A549 (cell line): ENCODE measurements at regions not wholly inside any gene's neighbourhood (a gene's known extent, or its start where the extent isn't known, plus 50 kb on each side); places are given as distances from the start of the nearest gene placed in this dataset.

Experiments
- EHMT2 ChIP-seq: fragments of 200-600 bp; sonication (generic); IDR thresholded peaks from 2 replicates; pipeline ENCODE4 v1.6.1; 2016; ENCODE audit warnings: antibody characterized with exemption, low read depth, mild to moderate bottlenecking, moderate library complexity
- EP300 ChIP-seq, 2 experiments: fragments of >200 bp; sonication (Bioruptor Twin); formaldehyde crosslinking; IDR thresholded peaks; 2 replicates in 1 of 2; 3 replicates in 1 of 2; pipeline ENCODE4 v1.6.1; 2016 to 2017
- ESRRA ChIP-seq: fragments of 150-350 bp; IDR thresholded peaks from 2 replicates; pipeline ENCODE4 v1.6.1; 2014; ENCODE audit warnings: mild to moderate bottlenecking, low read length, borderline replicate concordance
- GATA3 ChIP-seq: IDR thresholded peaks from 2 replicates; pipeline ENCODE4 v1.6.1; 2012; ENCODE audit warnings: borderline replicate concordance
- JUN ChIP-seq, 2 experiments: fragments of >200 bp; sonication (Bioruptor Twin); formaldehyde crosslinking; IDR thresholded peaks; 2 replicates in 1 of 2; 3 replicates in 1 of 2; pipeline ENCODE4 v1.6.1; 2016 to 2017
- MAFK ChIP-seq: fragments of 450-650 bp; IDR thresholded peaks from 2 replicates; pipeline ENCODE4 v1.6.1; 2014; ENCODE audit not compliant: partially characterized antibody
- POLR2A ChIP-seq: IDR thresholded peaks from 2 replicates; pipeline ENCODE4 v1.6.1; 2012; ENCODE audit warnings: mild to moderate bottlenecking, low read length
- RAD21 ChIP-seq, 2 experiments: fragments of >200 bp in 1 of 2; sonication (Bioruptor Twin) in 1 of 2; formaldehyde crosslinking in 1 of 2; IDR thresholded peaks in 1 of 2; conservative IDR thresholded peaks in 1 of 2; 2 replicates in 1 of 2; 3 replicates in 1 of 2; pipeline ENCODE4 v1.6.1; 2012 to 2018; ENCODE audit warnings: inconsistent platforms in 1 of 2
- ZSCAN20 ChIP-seq: fragments of 250-450 bp; sonication (Bioruptor Pico); IDR thresholded peaks from 2 replicates; pipeline ENCODE4 v1.8.0; 2022; ENCODE audit warnings: mild to moderate bottlenecking, moderate library complexity
- TF ChIP-seq, protein P1 (sequence below): fragments of >200 bp; sonication (Bioruptor Twin); formaldehyde crosslinking; IDR thresholded peaks from 3 replicates; pipeline ENCODE4 v1.5.1; 2016
- TF ChIP-seq, protein P2 (sequence below): IDR thresholded peaks from 2 replicates; pipeline ENCODE4 v1.6.1; 2012
- TF ChIP-seq, protein P3 (sequence below): IDR thresholded peaks from 2 replicates; pipeline ENCODE4 v1.6.1; 2012; ENCODE audit warnings: low read depth, borderline replicate concordance

DNA sequence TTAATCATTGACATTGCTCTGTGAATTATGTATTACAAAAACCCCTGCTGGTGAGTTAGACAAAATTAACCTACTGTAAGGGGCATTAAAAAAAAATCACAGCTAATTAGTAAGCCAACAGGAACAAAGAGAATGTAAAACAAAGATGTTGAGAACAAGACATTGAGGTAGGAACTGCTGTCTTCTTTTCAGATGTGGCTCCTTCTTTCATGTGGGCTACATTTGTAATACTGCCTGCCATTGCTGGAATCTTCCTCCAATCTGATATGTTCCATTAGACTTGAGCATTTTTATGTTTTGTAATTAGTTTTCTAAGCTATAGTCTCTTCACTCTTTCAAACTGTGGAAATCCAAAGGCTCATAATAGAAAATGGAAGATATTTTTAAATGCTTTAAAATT is 353.0 kb downstream of the ADGRL2 start:
- TF ChIP-seq, protein P1, sequence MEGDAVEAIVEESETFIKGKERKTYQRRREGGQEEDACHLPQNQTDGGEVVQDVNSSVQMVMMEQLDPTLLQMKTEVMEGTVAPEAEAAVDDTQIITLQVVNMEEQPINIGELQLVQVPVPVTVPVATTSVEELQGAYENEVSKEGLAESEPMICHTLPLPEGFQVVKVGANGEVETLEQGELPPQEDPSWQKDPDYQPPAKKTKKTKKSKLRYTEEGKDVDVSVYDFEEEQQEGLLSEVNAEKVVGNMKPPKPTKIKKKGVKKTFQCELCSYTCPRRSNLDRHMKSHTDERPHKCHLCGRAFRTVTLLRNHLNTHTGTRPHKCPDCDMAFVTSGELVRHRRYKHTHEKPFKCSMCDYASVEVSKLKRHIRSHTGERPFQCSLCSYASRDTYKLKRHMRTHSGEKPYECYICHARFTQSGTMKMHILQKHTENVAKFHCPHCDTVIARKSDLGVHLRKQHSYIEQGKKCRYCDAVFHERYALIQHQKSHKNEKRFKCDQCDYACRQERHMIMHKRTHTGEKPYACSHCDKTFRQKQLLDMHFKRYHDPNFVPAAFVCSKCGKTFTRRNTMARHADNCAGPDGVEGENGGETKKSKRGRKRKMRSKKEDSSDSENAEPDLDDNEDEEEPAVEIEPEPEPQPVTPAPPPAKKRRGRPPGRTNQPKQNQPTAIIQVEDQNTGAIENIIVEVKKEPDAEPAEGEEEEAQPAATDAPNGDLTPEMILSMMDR: no peak
- TF ChIP-seq POLR2A (no peak), MAFK (no peak), ESRRA (no peak), JUN (IDR thresholded peaks at IDR 0.05) (no peak), RAD21 (conservative IDR thresholded peaks at IDR 0.05 in 1 of 2, IDR thresholded peaks at IDR 0.05 in 1 of 2) (no peak), EHMT2 (no peak), ZSCAN20 (no peak), GATA3 (no peak), EP300 (IDR thresholded peaks at IDR 0.05) (no peak)
- TF ChIP-seq, protein P2, sequence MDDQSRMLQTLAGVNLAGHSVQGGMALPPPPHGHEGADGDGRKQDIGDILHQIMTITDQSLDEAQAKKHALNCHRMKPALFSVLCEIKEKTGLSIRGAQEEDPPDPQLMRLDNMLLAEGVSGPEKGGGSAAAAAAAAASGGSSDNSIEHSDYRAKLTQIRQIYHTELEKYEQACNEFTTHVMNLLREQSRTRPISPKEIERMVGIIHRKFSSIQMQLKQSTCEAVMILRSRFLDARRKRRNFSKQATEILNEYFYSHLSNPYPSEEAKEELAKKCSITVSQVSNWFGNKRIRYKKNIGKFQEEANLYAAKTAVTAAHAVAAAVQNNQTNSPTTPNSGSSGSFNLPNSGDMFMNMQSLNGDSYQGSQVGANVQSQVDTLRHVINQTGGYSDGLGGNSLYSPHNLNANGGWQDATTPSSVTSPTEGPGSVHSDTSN: no peak
- TF ChIP-seq, protein P3, sequence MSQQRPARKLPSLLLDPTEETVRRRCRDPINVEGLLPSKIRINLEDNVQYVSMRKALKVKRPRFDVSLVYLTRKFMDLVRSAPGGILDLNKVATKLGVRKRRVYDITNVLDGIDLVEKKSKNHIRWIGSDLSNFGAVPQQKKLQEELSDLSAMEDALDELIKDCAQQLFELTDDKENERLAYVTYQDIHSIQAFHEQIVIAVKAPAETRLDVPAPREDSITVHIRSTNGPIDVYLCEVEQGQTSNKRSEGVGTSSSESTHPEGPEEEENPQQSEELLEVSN: no peak
